ENCODE measurements at regions not wholly inside any gene's neighbourhood (a gene's known extent, or its start where the extent isn't known, plus 50 kb on each side); places are given as distances from the start of the nearest gene placed in this dataset.

GRCh38 chr5:2014058-2014610 is 131.4 kb upstream of the IRX4 start:
- Histone ChIP-seq H3K27ac (no peak overlapping the region), H3K4me1 (no peaks in the 10 kb centered on the region), H3K27me3 (replicated peaks in 1 of 7) (peaks cover 0 to 59% (median 5%) of the 10 kb centered on the region in 7 donors), H3K4me3 (no peak overlapping the region), H3K36me3 (no peaks in the 10 kb centered on the region), H3K9me3 (no peaks in the 10 kb centered on the region)
- no peak for DNase-seq
- TF ChIP-seq POLR2AphosphoS5 (IDR thresholded peaks at IDR 0.05) (no peak), POLR2A (IDR thresholded peaks at IDR 0.05) (no peak)
- TF ChIP-seq, protein P1, sequence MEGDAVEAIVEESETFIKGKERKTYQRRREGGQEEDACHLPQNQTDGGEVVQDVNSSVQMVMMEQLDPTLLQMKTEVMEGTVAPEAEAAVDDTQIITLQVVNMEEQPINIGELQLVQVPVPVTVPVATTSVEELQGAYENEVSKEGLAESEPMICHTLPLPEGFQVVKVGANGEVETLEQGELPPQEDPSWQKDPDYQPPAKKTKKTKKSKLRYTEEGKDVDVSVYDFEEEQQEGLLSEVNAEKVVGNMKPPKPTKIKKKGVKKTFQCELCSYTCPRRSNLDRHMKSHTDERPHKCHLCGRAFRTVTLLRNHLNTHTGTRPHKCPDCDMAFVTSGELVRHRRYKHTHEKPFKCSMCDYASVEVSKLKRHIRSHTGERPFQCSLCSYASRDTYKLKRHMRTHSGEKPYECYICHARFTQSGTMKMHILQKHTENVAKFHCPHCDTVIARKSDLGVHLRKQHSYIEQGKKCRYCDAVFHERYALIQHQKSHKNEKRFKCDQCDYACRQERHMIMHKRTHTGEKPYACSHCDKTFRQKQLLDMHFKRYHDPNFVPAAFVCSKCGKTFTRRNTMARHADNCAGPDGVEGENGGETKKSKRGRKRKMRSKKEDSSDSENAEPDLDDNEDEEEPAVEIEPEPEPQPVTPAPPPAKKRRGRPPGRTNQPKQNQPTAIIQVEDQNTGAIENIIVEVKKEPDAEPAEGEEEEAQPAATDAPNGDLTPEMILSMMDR (IDR thresholded peaks at IDR 0.05 in 8 of 11, conservative IDR thresholded peaks at IDR 0.05 in 3 of 11) = no peak
- 79 to 86% (median 82%) methylated on average over 12 of the region's 12 CpGs for WGBS, 5 donors
- intact Hi-C loops (cut with DNase I; ENCODE audit: low total_unique reads) = no loop called here

DNA sequence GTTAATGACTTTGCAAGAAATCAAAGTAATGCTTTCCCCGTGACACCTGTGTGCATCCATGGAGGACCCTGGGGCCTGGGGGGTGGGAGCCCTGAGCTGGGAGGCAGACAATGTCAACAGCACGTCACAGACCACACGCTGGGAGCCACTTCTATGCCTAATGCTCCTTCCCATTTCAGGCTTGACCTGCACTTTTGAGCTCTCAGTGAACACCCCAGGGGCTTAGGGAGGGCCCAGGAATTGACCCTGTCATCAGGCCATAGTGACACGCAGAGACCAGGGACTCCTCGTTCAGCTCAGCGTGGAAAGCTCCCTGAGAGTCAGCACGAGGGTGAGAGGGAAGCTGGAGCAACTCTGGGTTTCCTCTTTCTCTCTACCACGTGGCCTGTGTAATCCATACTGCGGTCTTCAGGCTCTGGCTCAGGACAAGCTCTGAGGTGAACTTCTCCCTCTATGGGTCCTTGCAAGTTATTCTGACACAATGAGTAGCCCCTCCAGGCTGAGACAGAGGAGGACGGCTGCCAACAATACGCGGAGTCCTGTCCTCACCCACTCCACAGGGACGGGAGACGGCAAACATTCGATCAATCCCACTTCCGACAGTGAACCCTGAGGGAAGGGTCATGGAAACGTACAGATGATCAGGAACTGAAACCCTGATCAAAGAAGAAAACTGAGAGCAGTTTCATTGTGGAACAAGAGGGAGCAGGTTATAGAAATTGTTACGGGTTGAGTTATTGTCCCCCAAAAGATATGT is 130.8 kb upstream of the IRX4 start:
- intact Hi-C loops (cut with DNase I; ENCODE audit: low total_unique reads) = no loop called here
- Histone ChIP-seq H3K9me3 (no peaks in the 10 kb centered on the region), H3K27me3 (replicated peaks in 1 of 7) (peaks cover 0 to 66% (median 5%) of the 10 kb centered on the region in 7 donors), H3K27ac (no peak overlapping the region), H3K4me3 (no peak overlapping the region), H3K36me3 (no peaks in the 10 kb centered on the region), H3K4me1 (no peaks in the 10 kb centered on the region)
- DNase-seq = no peak
- no peak for TF ChIP-seq POLR2A (IDR thresholded peaks at IDR 0.05)
- TF ChIP-seq POLR2AphosphoS5 (IDR thresholded peaks at IDR 0.05) = no peak
- TF ChIP-seq, protein P1 (IDR thresholded peaks at IDR 0.05 in 8 of 11, conservative IDR thresholded peaks at IDR 0.05 in 3 of 11) = no peak
- 66 to 75% (median 71%) methylated on average over 15 to 18 of the region's 18 CpGs for WGBS, 5 donors

GRCh38 chr5:2012885-2013284 is 130.2 kb upstream of the IRX4 start:
- H3K27me3 ChIP-seq (replicated peaks in 1 of 7) = peaks cover 0 to 66% (median 5%) of the 10 kb centered on the region in 7 donors
- H3K27ac ChIP-seq = no peak overlapping the region
- H3K4me3 ChIP-seq = no peak overlapping the region
- no peak for DNase-seq
- no peaks in the 10 kb centered on the region for H3K9me3 ChIP-seq
- intact Hi-C loops (cut with DNase I; ENCODE audit: low total_unique reads) = no loop called here
- TF ChIP-seq, protein P1 (IDR thresholded peaks at IDR 0.05 in 8 of 11, conservative IDR thresholded peaks at IDR 0.05 in 3 of 11) = no peak
- TF ChIP-seq POLR2A (IDR thresholded peaks at IDR 0.05) = no peak
- TF ChIP-seq POLR2AphosphoS5 (IDR thresholded peaks at IDR 0.05) = no peak
- 65 to 75% (median 71%) methylated on average over 7 to 8 of the region's 8 CpGs for WGBS, 5 donors
- H3K36me3 ChIP-seq = no peaks in the 10 kb centered on the region
- no peaks in the 10 kb centered on the region for H3K4me1 ChIP-seq

All from spleen (tissue), 11 donors.